CD4-positive, alpha-beta T cell treated with Interleukin-4 for 1 hour (primary cell): ENCODE measurements at regions not wholly inside any gene's neighbourhood (a gene's known extent, or its start where the extent isn't known, plus 50 kb on each side); places are given as distances from the start of the nearest gene placed in this dataset.

ENCODE experiments used
- DNase-seq, 2 donors: peaks; one replicate each; pipeline ENCODE4 v3.0.0-alpha.2; 2020 to 2022

DNA sequence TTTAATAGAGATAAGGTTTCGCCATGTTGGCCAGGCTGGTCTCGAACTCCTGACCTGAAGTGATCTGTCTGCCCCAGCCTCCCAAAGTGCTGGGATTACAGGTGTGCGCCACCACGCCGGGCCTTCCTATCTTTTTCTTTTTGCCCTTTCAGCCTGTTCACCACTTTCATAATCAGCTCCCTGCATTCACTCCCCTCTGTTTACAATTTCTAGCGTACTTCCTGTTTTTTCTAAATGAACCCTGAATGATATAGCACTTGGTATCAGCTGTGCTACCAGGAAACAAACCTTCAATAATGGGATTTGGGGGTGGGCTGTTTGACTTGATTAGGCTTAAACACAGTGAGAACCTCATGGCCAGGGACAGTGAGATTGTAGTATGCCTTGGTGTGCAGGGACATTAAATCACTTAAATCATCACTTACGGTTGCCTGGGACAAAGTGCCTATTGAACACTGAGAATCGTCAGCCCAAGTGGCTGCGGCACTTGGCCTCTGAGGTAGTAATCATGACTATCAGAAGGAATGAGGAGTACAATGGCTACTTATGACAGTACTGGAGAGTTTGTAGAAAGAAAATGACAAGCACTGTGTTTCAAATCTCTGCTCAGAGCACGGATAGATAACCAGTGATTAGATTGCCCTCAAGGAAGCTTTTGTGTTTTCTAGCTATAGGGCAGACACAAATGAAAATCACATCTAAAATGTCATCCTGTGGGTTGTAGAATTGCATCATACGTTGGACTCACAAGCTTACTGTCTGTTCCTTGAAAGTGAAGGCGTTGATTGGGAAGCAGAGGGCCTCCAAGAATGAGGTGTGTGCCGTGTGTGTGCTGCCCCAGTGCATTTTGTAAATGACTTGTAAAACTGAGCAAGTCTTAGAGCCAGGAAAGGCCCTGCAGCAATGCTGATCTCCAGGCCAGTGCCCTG lies 661.8 kb downstream of the MATN1 start:
- no peak for DNase-seq

DNA sequence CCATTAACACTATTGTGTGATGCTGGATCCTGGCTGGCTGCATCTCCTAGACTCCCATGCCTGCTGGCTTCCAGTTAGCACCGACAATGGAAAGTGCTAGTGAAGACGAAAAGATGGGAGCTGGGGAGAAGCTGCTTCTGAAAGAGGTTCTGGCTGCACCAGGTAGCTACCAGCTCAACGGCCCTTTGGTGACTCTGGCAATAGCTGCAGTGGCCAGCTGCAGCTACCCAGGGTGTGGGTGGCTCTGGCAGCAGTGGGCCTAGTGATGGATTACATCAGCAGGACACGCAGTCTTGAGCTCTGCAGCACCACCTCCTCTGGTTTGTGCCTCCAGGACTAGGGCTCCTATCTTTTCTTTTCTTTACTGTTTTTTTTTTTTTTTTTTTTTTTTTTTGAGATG lies 662.6 kb downstream of the MATN1 start:
- DNase-seq, result no peak

DNA sequence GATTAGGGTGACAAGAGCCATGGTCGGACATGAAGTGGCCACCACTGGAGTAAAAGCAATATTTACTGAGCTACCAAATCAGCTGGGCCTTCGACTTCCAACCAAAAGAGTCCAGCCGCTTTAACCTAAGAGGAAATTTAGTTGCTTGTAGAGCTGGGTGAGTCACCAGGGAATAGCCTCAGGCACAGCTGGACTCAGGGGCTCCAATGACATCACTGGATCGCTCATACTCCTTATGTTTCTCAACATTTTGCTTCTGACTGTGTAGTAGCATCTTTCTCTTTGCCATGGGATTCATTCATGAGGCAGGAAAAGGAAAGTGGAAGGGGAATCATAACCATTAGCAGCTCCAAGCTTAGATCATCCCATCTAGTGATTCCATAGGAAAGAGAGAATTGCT lies 664.4 kb downstream of the MATN1 start:
- DNase-seq, result no peak

DNA sequence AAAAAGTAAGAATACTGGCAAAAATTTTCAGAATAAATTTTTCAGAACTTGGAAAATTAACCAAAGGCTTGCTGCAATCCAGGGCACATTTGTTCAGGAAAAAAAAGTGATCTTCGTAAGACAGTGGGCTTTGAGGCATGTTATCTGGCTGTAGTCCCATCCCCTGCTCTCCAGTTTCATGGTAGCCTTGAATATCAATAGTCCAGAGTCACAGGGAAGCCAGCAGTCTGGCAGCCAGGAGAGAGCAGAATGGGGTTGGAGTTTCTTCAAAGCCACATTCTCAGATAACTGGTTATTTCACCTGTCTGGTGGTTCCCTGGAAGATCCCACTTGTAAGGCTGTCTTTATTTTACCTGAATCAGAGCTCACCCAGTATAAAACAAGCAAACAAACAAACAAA lies 669.3 kb downstream of the MATN1 start:
- DNase-seq, result no peak

DNA sequence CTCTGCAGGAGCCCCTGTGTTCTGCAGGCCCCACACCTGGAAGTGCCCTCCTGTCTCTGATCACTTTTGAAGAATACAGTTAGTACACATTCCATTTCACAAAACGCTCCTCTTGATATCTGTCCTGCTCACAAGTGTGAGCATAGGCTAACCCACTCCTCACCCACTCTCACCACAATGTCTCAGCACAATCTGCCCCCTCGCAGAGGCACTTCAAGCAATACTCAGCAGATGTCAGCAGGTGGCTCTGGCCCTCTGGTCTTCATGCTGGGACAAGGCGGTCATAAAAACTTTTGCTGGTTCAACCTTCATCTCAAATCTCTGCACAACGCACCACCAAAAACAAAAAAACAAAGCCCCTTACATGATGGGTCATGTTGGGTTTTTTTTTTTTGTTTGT lies 671.2 kb downstream of the MATN1 start:
- DNase-seq, result no peak

DNA sequence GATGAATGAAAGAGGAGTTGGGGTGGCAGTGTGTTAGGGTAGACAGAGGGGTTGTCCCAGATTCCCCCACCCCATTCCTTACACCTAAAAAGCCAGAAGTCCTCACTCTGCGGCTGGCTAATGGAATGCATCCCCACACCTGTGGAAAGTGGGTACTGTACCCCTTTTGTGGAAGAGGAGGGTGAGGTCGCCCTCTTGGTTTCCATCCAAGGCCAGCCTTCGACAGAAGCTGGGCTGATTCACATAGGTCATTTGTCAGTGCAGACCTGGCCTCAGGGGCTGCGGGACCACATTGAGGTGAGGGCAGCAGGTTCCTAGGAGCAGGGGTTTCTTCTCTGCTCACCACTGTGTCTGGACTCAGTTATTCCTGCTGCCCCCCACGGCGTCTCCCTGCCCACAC lies 671.6 kb downstream of the MATN1 start:
- DNase-seq, result no peak

DNA sequence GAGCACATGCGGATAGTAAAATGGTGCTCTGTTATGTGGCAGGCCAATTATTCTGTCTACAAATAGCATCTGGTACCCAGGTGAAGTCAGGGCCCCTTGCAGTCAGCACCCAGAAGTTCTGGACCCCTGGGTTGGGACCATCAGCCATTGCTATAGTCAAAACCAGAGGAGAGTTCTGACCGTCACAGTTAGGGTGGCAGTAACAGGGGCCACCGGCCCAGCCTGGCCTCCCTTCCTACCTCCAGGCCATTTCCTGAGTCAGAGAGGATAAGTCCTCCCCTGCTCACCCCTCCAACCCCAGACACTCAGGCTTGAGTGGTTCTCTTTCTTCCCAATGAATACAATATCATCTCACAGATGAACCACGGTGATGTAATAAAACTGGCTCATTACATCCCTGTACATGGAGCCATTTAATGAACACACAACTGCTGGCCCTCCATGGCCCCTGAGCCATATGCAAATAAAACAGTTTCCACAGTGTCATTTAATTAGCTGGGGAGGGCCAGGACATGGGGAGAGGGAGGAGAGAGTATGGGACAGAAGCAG lies 673.6 kb downstream of the MATN1 start:
- DNase-seq, result no peak

DNA sequence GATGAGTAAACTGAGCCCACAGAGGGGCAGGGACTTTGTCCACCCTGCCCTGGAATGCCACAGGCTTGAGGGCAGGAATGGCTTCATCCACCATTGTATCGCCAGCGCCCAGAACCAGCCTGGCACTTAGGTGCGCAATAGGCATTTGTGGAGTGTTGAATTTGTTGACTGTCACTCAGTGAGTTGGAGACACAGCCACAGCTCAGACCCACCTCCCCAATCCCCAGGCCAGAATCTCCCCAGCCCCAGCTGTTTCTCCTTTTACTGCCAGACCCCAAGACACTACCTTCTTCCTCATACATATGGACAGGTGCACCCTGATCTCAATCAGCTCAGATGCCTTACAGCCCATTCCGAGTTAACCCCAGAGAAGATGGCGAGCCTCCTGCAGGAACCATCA lies 674.5 kb downstream of the MATN1 start:
- DNase-seq, result no peak

DNA sequence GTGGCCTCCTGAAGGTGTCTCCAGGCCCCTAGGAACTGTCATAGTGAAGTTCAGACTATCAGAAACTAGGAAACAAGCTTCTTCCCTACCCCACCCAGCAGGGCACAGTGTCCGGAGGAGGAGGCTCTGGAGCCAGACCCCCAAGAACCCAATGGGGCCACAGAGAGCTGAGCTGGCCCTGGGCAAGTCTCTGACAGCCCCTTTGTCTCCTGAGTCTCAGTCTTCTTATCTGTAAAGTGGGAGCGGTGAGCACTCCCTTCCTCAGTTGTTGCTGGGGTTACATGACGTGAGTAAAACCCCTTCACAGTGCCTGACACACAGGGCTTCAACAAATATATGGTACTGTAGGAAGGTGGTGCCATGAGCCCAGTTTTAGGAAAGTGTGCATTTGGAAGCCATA lies 675.8 kb downstream of the MATN1 start:
- DNase-seq, result no peak

DNA sequence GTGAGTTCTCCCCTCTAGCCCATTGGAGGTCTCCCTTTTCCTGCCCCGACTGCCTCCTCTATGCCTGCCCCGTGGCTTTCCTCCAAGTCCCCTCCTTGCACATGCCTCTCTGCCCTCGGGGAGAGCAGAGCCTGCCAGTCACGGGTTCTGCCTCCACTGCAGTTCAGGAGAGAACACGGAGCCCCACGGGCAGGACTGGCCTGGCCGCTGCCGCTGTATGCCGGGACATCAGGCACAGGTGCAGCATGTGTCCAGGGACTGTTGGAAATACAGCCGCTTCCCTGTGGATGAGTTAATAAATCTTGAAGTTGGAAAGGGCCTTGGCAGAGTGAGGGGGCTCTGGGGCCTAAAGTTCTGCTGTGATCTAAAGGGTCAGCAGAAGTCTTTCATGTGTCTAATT lies 676.6 kb downstream of the MATN1 start:
- DNase-seq, result no peak

DNA sequence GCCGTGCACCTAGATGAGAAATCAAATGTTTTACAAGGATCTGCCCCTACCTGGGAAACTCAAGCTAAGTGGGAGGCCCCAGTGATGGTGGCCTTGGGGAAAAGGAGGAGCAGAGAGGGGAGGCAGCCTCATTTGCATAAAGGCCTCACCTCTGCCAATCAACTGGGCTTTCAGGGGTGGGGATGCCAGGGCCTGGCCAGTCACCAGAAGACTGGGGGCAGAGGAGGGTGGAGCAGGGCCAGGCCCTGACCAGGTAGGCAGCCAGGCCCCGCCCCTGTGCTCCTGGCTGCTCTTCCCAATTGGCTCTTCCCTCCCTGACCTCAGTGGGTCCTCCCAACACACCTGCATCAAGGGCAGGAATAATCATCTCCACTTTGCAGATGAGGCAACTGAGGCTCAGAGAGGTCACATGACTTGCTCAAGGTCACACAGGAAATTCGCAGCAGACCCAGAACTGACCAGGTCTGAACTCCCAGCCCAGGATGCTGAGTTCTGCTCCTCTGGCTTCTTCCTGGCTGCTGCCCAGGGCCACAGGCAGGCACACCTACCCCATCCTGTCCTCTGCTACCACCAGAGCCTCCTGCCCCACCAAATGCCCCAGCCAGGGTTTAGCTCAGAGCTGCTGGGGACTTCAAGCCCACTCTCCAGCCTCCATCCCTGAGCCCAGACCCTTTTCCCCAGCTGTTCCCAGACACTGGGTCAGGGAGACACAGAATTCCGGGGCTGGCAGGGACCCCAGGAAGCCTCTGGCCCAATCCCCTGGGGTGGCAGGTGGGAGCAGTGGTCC lies 677.9 kb downstream of the MATN1 start:
- no peak for DNase-seq

DNA sequence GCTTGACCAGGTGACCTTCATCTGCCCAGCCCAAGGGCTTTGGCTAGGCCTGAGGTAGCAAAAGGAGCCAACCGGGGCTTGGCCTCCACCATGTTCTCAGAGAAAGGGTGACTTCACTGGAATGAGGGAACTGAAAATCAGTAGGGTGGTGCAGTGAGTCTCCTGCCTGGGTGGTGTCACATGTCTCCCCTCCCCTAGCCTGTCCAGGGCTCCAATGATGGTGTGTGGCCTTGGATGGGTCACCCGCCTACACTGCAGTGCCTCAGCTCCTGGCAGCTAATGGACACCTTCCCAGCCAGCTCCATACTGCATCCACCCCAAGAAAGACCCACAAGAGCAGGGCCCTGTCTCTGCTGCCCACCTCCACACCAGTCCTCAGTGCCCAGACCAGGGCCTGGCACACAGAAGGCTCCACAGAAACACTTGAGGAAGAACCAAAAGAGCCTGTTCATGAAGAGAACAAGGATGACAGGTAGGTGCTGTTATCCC lies 678.7 kb downstream of the MATN1 start:
- no peak for DNase-seq

DNA sequence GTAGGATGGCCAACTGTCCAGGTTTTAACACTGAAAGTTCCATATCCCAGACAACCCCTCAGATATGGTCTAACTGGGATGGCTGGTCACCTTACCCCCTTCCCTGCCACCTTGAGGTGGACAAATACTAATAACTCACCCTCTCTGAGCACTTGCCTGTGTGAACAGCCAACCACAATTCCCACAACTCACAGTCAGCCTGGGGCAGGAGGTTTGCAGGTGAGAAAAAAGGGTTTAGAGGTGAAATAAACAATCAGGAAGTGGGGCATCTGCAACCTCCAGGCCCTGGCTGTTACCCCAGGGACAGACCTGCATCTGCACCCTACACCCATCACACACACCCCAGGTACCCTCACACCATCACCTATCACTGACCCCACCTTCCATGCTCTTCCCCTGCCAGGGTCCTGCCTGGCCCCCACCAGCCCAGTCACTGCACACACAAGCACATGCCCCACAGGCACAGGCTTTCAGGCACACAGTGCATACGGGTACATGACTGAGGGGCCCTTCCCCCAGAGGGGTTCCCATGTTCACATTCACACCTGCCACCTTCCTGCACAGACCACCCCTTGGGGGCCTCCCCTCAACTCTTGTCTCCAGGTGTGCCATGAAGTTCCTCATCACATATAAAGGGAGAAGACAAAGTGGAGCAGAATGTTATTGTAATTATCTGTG lies 679.5 kb downstream of the MATN1 start:
- no peak for DNase-seq

DNA sequence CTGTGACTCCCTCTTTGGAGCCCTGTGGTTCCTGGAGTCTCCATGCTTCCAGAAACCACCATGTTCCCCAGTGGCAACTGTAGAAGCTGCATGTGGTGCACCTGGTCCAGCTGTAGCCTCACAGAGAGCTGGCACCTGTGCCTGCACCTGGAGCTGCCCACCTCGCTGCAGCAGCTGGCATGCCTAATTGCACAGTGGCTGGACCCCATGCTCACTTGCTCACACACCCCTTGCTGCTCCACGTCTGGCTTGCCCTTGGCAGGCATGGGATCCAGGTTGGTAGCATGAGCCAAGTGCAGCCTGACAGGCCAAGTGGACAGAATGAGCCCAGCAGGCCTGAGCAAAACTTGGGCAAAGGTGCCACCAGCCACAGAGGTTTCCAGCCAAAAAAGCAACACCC lies 680.1 kb downstream of the MATN1 start:
- DNase-seq, result no peak

DNA sequence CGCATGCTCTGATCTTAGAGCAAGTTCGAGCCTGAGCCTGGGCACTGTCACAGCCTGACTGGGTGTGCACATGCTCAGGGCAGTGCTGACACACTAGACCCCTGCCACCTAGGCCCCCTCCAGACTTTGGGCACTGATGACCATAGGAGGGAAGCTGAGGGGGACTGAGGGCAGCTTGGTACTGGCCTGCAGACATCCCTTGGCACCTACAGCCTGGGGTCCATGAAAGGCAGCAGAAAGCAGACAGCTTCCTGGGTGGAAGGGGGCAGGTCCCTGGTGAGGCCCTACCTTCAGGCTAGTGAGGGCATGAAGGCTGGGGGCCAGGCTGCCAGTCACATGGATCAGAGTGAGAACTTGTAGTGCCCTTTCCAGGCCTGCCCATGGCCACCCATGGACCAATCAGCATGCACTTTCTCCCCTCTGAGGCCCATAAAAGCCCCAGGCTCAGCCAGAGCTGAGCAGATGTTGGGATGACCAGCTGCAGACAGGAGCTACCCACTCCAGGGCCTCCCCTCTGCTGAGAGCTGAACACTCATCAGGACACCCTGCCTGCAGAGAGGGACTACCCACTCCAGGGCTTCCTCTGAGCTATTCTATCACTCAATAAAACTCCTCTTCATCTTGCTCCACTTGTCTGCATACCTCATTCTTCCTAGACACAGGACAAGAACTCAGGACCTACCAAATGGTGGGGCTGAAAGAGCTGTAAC lies 680.8 kb downstream of the MATN1 start:
- no peak for DNase-seq

DNA sequence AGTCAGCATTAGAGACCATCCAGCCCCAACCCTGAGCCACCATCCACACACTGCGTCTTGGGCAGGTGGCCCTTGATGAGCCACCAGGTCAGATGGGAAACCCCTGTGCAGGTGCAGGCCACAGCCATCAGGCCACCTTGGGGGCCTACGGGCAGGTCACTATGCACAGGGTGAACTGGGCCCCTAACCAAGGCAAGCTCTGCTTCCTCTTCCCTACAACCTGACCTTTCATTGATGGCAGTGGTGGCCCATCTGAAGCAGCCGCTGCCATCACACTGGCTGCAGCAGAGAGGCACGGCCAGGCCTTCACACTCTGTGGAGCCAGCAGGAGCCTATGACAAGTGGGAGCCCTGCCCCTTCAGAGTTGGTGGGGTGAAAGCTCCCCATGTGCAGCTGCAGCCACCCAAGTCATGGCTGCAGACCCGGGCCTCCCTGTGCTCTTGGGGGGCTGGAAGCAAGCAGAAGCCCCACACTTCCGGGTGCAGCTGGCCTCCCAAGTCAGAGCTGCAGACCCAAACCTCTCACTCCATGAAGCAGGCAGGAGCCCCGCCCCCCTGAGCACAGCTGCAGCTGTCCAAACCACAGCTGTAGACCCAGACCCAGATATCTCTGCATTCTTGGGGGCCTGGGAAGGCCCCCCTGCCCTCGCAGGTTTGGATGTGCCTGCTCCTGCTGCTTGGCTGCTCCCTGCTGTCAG lies 681.5 kb downstream of the MATN1 start:
- DNase-seq, result no peak

DNA sequence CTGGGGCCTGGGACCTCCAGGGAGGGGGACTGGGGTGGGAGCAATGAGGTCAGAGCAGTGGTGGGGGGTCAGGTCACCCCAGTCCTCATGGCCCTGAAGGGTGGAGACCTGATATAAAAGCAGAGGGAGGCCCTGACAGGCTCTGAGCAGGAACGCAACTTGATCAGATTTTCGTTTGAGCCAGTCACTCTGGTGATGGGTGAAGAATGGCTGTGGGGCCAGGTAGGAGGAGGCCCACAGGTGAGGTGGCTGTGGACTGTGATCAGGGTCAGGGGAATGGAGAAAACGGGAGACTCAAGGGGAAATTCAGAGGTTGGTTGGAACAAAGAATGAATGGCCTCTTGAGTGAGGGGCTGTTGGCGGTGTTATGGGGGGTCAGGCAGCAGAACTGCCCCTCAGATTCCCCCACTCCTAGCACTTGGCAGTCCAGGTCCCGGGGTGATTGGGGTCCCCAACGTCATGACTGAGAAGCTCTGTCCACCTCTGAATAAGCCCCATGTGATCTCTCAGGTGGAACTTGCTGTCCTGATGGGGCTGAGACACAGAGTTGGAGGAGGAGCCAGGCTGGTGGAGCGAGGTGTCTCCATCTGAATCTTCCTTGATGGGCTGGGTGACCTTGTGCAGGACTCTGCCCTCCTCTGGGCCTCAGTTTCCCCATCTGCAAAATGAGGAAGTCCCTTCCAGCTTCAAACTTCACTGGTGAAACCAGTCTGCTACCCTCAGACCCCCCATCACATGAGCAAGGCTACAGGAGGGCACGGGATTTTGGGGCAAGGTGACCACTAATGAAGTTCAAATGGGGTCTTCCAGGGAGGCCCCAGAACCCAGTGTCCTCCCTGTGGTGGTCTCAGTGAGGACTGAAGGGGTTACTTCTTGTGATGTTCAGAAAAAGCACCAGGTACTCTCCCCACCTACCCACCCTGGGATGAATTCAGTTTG lies 683.0 kb downstream of the MATN1 start:
- DNase-seq, result no peak

DNA sequence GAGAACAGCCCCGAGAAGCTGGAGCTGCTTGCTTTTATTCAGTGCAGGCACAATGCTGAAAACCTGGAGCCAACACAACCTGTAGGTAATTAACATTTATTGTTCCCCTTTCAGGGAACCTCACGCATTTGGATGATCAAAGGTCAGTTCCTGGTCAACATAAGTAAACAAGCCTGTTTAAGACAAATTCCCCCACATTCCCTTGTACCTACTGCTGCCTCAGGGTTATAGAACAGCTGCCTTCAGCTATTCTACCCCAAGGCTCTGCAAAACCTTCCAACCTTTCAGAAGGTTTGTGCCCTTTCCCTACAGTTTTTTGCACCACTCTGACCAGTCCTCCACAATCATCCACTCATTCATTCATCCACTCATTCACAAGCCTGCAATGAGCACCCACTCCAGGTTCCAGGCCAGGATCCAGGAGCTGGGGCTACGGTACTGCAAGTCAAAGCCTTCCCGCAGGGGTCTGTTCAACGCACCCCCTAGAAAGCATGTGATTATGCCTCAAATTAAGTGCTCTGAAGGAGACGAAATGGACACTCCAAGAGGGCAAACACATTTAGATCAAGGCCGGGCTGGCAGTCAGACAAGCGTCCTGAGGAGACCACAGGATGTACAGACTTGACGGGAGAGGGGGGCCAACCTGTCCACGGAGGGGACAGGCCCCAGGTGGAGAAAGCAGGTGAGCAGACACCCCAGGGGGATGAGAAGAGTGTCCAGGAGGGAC lies 683.9 kb downstream of the MATN1 start:
- DNase-seq, result no peak

DNA sequence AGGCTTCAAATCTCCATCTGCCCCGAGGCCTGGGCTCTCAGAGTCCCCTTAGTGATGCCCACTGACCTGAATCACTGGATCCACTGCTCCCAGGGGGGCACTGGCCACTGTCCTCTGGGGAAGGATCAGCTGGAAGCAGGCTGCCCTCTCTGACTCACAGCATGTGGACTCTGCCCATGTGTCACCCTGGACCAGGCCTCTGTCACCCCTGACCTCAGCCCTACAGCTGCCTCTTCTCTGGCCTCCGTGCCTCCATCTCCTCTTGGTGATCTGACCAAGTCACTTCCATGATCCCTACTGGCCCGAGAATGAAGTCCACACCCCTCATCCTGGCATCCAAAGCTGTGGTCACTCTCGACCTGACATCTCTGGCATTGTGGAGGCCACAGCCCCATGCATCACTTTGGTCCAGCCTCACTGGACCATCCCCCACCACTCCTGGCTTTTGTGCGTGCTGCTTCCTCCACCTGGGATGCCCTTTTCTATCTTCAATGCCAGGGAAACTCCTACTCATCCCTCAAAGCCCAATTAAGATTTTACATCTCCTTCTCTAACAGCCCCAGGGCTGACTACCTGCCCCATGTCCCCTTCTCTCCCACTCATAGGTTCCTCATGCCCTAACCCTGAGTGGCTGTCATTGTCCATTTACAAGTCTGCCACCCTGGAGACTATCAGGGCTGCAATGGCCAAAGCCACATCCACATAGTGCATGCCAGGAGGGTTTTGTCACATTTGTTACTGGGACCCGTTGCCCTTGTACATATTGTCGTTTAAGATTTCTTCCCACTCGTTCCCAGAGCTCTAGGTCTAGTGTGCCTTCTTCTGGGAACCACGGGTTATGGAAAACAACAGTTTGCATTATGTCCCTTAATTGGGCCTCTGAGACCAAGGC lies 685.0 kb downstream of the MATN1 start:
- no peak for DNase-seq
